Neural progenitor cell (in vitro differentiated cells): ENCODE measurements at regions not wholly inside any gene's neighbourhood (a gene's known extent, or its start where the extent isn't known, plus 50 kb on each side); places are given as distances from the start of the nearest gene placed in this dataset.

Source experiments
- DNase-seq: peaks from one replicate; pipeline ENCODE4 v3.0.0-alpha.2; 2016; ENCODE audit warnings: low spot score
- H2AFZ ChIP-seq: fragments of 200-600 bp; sonication (generic); replicated peaks from 2 replicates; pipeline ENCODE4 v1.6.1; 2016; ENCODE audit warnings: antibody characterized with exemption
- H3F3A ChIP-seq: fragments of 200-600 bp; sonication (generic); 2 replicates; pipeline ENCODE4 v1.6.1; 2016; ENCODE audit warnings: antibody characterized with exemption, low read depth
- H3K27ac ChIP-seq: fragments of 200-600 bp; sonication (generic); 2 replicates; pipeline ENCODE4 v1.5.1; 2016; ENCODE audit warnings: mild to moderate bottlenecking
- H3K27me3 ChIP-seq: fragments of 200-600 bp; sonication (generic); 2 replicates; pipeline ENCODE4 v1.6.1; 2016; ENCODE audit warnings: mild to moderate bottlenecking, moderate library complexity
- H3K36me3 ChIP-seq: fragments of 200-600 bp; sonication (generic); 2 replicates; pipeline ENCODE4 v1.5.1; 2016
- H3K4me1 ChIP-seq: fragments of 200-600 bp; sonication (generic); 2 replicates; pipeline ENCODE4 v1.6.1; 2016; ENCODE audit warnings: mixed run types
- H3K4me2 ChIP-seq: fragments of 200-600 bp; sonication (generic); 2 replicates; pipeline ENCODE4 v1.6.1; 2016
- H3K4me3 ChIP-seq: fragments of 200-600 bp; sonication (generic); 2 replicates; pipeline ENCODE4 v1.5.1; 2016
- H3K79me2 ChIP-seq: fragments of 200-600 bp; sonication (generic); 2 replicates; pipeline ENCODE4 v1.6.1; 2016; ENCODE audit warnings: low read depth
- H3K9ac ChIP-seq: fragments of 200-600 bp; sonication (generic); 2 replicates; pipeline ENCODE4 v1.6.1; 2016
- H3K9me3 ChIP-seq: fragments of 200-600 bp; sonication (generic); 2 replicates; pipeline ENCODE4 v1.5.1; 2016; ENCODE audit warnings: low read depth
- H4K20me1 ChIP-seq: fragments of 200-600 bp; sonication (generic); 2 replicates; pipeline ENCODE4 v1.6.1; 2016; ENCODE audit warnings: low read depth
- H3K27ac Mint-ChIP-seq: 3 replicates; pipeline ENCODE4 v1.8.0; 2021; ENCODE audit warnings: mixed read lengths
- H3K27me3 Mint-ChIP-seq: 2 replicates; pipeline ENCODE4 v1.8.0; 2022; ENCODE audit warnings: low read depth, mild to moderate bottlenecking, inconsistent platforms, moderate library complexity, mixed read lengths; ENCODE audit not compliant: insufficient read depth
- H3K36me3 Mint-ChIP-seq: 3 replicates; pipeline ENCODE4 v1.8.0; 2021; ENCODE audit warnings: mixed read lengths
- H3K4me1 Mint-ChIP-seq: 3 replicates; pipeline ENCODE4 v1.8.0; 2021; ENCODE audit warnings: mixed read lengths
- H3K4me3 Mint-ChIP-seq: 3 replicates; pipeline ENCODE4 v1.8.0; 2021; ENCODE audit warnings: mild to moderate bottlenecking, moderate library complexity, mixed read lengths
- H3K9me3 Mint-ChIP-seq: 3 replicates; pipeline ENCODE4 v1.8.0; 2020; ENCODE audit warnings: mixed read lengths
- EZH2 ChIP-seq: fragments of 200-600 bp; sonication (generic); IDR thresholded peaks from 2 replicates; pipeline ENCODE4 v1.6.1; 2017; ENCODE audit warnings: antibody characterized with exemption, mild to moderate bottlenecking, moderate library complexity
- EZH2phosphoT487 ChIP-seq: fragments of 200-600 bp; sonication (generic); IDR thresholded peaks from 2 replicates; pipeline ENCODE4 v1.6.1; 2017; ENCODE audit warnings: antibody characterized with exemption
- TF ChIP-seq, protein P1 (sequence below): fragments of 200-600 bp; sonication (generic); IDR thresholded peaks from 2 replicates; pipeline ENCODE4 v1.5.1; 2017; ENCODE audit warnings: antibody characterized with exemption, mild to moderate bottlenecking

GRCh38 chr15:66615846-66616245 is 50.0 kb upstream of the LCTL start:
- H3K27me3 Mint-ChIP-seq = peaks cover 7% of the 10 kb centered on the region
- no peak overlapping the region for H3K27ac Mint-ChIP-seq
- H3K9me3 Mint-ChIP-seq = no peaks in the 10 kb centered on the region

GRCh38 chr15:66617137-66618090 is 51.6 kb upstream of the LCTL start:
- Mint-ChIP-seq H3K4me3 (no peak overlapping the region), H3K9me3 (no peaks in the 10 kb centered on the region), H3K36me3 (no peaks in the 10 kb centered on the region), H3K4me1 (peaks cover 37% of the 10 kb centered on the region), H3K27me3 (peaks cover 11% of the 10 kb centered on the region), H3K27ac (peak overlapping the region; percentile 76)
- Histone ChIP-seq H3K9ac (no peak overlapping the region), H3K4me1 (peaks cover 27% of the 10 kb centered on the region), H4K20me1 (no peaks in the 10 kb centered on the region), H3K36me3 (no peaks in the 10 kb centered on the region), H3K27me3 (peaks cover 20% of the 10 kb centered on the region), H3K9me3 (no peaks in the 10 kb centered on the region), H3K4me2 (no peak overlapping the region), H3F3A (peaks cover 20% of the 10 kb centered on the region), H3K27ac (no peak overlapping the region), H2AFZ (peak overlapping the region; percentile 38), H3K4me3 (no peak overlapping the region), H3K79me2 (no peaks in the 10 kb centered on the region)
- TF ChIP-seq EZH2phosphoT487 = no peak
- TF ChIP-seq, protein P1, sequence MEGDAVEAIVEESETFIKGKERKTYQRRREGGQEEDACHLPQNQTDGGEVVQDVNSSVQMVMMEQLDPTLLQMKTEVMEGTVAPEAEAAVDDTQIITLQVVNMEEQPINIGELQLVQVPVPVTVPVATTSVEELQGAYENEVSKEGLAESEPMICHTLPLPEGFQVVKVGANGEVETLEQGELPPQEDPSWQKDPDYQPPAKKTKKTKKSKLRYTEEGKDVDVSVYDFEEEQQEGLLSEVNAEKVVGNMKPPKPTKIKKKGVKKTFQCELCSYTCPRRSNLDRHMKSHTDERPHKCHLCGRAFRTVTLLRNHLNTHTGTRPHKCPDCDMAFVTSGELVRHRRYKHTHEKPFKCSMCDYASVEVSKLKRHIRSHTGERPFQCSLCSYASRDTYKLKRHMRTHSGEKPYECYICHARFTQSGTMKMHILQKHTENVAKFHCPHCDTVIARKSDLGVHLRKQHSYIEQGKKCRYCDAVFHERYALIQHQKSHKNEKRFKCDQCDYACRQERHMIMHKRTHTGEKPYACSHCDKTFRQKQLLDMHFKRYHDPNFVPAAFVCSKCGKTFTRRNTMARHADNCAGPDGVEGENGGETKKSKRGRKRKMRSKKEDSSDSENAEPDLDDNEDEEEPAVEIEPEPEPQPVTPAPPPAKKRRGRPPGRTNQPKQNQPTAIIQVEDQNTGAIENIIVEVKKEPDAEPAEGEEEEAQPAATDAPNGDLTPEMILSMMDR = no peak
- no peak for TF ChIP-seq EZH2
- DNase-seq = no peak

More at GRCh38 chr15:66615846-66616245, 50.0 kb upstream of the LCTL start:
- no peak overlapping the region for H3K4me3 ChIP-seq
- H3K9me3 ChIP-seq = no peaks in the 10 kb centered on the region
- no peak for TF ChIP-seq EZH2
- TF ChIP-seq, protein P1 = no peak
- TF ChIP-seq EZH2phosphoT487 = no peak
- H3F3A ChIP-seq = peaks cover 5% of the 10 kb centered on the region
- H2AFZ ChIP-seq = no peak overlapping the region
- DNase-seq = no peak
- no peaks in the 10 kb centered on the region for H3K79me2 ChIP-seq
- H3K27ac ChIP-seq = no peak overlapping the region
- H3K36me3 ChIP-seq = no peaks in the 10 kb centered on the region
- no peaks in the 10 kb centered on the region for H3K36me3 Mint-ChIP-seq
- H3K4me3 Mint-ChIP-seq = no peak overlapping the region
- H3K4me2 ChIP-seq = no peak overlapping the region
- no peaks in the 10 kb centered on the region for H4K20me1 ChIP-seq
- peaks cover 12% of the 10 kb centered on the region for H3K4me1 ChIP-seq
- H3K27me3 ChIP-seq = peaks cover 7% of the 10 kb centered on the region
- peaks cover 27% of the 10 kb centered on the region for H3K4me1 Mint-ChIP-seq
- no peak overlapping the region for H3K9ac ChIP-seq

DNA sequence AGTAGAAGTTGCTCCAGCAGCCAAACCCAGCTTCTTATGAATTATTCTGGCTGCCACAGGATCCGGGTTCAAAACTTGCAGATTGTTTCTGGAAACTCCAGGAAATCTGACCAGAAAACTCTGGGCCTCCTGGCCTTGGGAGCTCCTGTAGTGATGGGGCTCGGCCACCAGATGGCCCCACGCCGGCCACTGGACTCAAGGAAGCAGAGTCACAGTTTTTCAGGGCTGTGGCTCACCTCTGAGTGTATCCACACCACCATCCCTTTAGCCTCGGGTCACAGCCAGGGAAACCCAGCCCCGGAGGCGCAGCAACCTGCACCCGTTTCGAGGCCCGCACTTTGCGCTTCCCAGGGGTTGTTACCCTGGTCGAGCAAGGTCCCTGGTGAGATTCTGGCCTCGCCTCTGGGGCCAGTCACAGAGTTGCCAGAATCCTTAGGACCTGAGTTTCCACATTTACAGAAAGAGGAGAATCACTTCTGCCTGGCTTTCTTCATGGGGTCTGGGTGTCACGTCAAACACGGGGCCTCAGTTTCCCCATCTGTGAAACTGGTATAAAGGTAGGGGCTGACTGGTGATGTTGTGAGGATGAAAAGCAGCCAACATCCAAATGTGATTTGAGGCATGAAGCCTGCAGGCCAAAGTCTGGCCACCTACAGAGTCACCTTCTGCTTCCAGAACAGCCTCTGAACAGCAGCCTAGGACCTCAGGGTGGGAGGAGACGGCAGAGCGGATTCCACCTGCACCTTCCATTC is 53.5 kb upstream of the LCTL start:
- no peaks in the 10 kb centered on the region for H3K79me2 ChIP-seq

More for the DNA sequence above, 53.5 kb upstream of the LCTL start:
- Histone ChIP-seq H2AFZ (peak overlapping the region; percentile 48), H3K4me1 (peaks cover 33% of the 10 kb centered on the region), H3K27me3 (peaks cover 20% of the 10 kb centered on the region), H4K20me1 (no peaks in the 10 kb centered on the region), H3F3A (peaks cover 29% of the 10 kb centered on the region), H3K4me3 (no peak overlapping the region), H3K9ac (no peak overlapping the region), H3K36me3 (no peaks in the 10 kb centered on the region), H3K27ac (no peak overlapping the region), H3K9me3 (no peaks in the 10 kb centered on the region), H3K4me2 (no peak overlapping the region)
- H3K4me1 Mint-ChIP-seq = peaks cover 44% of the 10 kb centered on the region
- H3K36me3 Mint-ChIP-seq = no peaks in the 10 kb centered on the region
- H3K9me3 Mint-ChIP-seq = no peaks in the 10 kb centered on the region
- no peak for TF ChIP-seq EZH2phosphoT487
- TF ChIP-seq, protein P1 = peak; percentile 93
- H3K27me3 Mint-ChIP-seq = peaks cover 14% of the 10 kb centered on the region
- H3K27ac Mint-ChIP-seq = peak overlapping the region; percentile 85
- H3K4me3 Mint-ChIP-seq = no peak overlapping the region
- DNase-seq = peak; percentile 86
